Nephron (organoid): ENCODE measurements at regions not wholly inside any gene's neighbourhood (a gene's known extent, or its start where the extent isn't known, plus 50 kb on each side); places are given as distances from the start of the nearest gene placed in this dataset.

ENCODE experiments used
- H3K27ac Mint-ChIP-seq, 3 experiments: 2 replicates each; pipeline ENCODE4 v1.8.0; 2020; ENCODE audit warnings: mixed read lengths in 3 of 3, mild to moderate bottlenecking in 2 of 3, moderate library complexity in 1 of 3
- H3K27me3 Mint-ChIP-seq: 2 replicates; pipeline ENCODE4 v1.8.0; 2021; ENCODE audit warnings: low read depth, mild to moderate bottlenecking, moderate library complexity, mixed read lengths
- H3K36me3 Mint-ChIP-seq: 2 replicates; pipeline ENCODE4 v1.8.0; 2020; ENCODE audit warnings: low read depth, mixed read lengths
- H3K4me1 Mint-ChIP-seq: 2 replicates; pipeline ENCODE4 v1.8.0; 2020; ENCODE audit warnings: mixed read lengths
- H3K4me3 Mint-ChIP-seq, 3 experiments: 2 replicates each; pipeline ENCODE4 v1.8.0; 2020; ENCODE audit warnings: mild to moderate bottlenecking in 3 of 3, mixed read lengths in 3 of 3, moderate library complexity in 2 of 3
- H3K9me3 Mint-ChIP-seq: 2 replicates; pipeline ENCODE4 v1.8.0; 2020; ENCODE audit warnings: mixed read lengths
- CTCF ChIP-seq, 3 experiments: fragments of 200-600 bp; sonication (generic); IDR thresholded peaks; one replicate each; pipeline ENCODE4 v1.5.0; 2021; ENCODE audit warnings: antibody characterized with exemption in 3 of 3; ENCODE audit not compliant: unreplicated experiment in 3 of 3

GRCh38 chr6:165091121-165091785 is 218.2 kb downstream of the C6orf118 start:
- Mint-ChIP-seq H3K27ac (peak overlapping the region in 2 of 3 experiments; percentile 6 to 65), H3K4me1 (peaks cover 15% of the 10 kb centered on the region), H3K9me3 (peaks cover 29% of the 10 kb centered on the region), H3K36me3 (peaks cover 15% of the 10 kb centered on the region), H3K27me3 (peaks cover 4% of the 10 kb centered on the region), H3K4me3 (peak overlapping the region in 1 of 3 experiments; percentile 6)
- TF ChIP-seq CTCF (IDR thresholded peaks at IDR 0.05; ENCODE audit: unreplicated experiment in 3 of 3), result no peak

DNA sequence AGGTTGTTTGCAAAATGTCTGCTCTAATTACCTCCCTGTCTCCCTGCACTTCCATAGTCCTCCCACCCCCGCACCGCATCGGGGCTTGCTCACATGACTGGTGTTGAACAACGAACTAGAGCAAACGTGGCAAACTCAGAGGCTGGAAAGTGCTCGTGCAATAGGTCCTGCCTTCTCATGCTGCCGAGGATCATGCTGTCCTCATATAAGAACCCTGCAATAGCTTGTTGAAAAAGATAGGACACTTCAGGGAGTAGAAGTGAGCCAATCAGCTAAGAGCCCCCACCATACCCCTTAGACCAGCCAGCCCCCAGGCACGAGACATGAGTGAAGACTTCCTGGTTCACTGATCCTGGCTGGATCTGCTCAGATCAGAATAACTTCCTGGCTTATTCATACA is 219.2 kb downstream of the C6orf118 start:
- Mint-ChIP-seq H3K36me3 (peaks cover 11% of the 10 kb centered on the region), H3K4me3 (peak overlapping the region in 2 of 3 experiments; percentile 28 to 63), H3K27me3 (peaks cover 6% of the 10 kb centered on the region), H3K4me1 (peaks cover 15% of the 10 kb centered on the region), H3K9me3 (peaks cover 24% of the 10 kb centered on the region), H3K27ac (peak overlapping the region in 1 of 3 experiments; percentile 64)
- no peak for TF ChIP-seq CTCF (IDR thresholded peaks at IDR 0.05; ENCODE audit: unreplicated experiment in 3 of 3)

GRCh38 chr6:165086814-165087213 is 222.6 kb downstream of the C6orf118 start:
- Mint-ChIP-seq H3K27me3 (peaks cover 9% of the 10 kb centered on the region), H3K4me3 (no peak overlapping the region), H3K4me1 (peaks cover 38% of the 10 kb centered on the region), H3K27ac (no peak overlapping the region), H3K9me3 (peaks cover 9% of the 10 kb centered on the region), H3K36me3 (no peaks in the 10 kb centered on the region)
- no peak for TF ChIP-seq CTCF (IDR thresholded peaks at IDR 0.05; ENCODE audit: unreplicated experiment in 3 of 3)

GRCh38 chr6:165082636-165083035 is 226.8 kb downstream of the C6orf118 start:
- peaks cover 9% of the 10 kb centered on the region for H3K27me3 Mint-ChIP-seq
- peaks cover 6% of the 10 kb centered on the region for H3K9me3 Mint-ChIP-seq
- no peaks in the 10 kb centered on the region for H3K36me3 Mint-ChIP-seq
- H3K4me3 Mint-ChIP-seq, result peak overlapping the region in 2 of 3 experiments; percentile 17 to 24
- H3K27ac Mint-ChIP-seq, result peak overlapping the region; percentile 47 to 89 (median 75)
- H3K4me1 Mint-ChIP-seq, result peaks cover 28% of the 10 kb centered on the region
- TF ChIP-seq CTCF (IDR thresholded peaks at IDR 0.05; ENCODE audit: unreplicated experiment in 3 of 3), result no peak

DNA sequence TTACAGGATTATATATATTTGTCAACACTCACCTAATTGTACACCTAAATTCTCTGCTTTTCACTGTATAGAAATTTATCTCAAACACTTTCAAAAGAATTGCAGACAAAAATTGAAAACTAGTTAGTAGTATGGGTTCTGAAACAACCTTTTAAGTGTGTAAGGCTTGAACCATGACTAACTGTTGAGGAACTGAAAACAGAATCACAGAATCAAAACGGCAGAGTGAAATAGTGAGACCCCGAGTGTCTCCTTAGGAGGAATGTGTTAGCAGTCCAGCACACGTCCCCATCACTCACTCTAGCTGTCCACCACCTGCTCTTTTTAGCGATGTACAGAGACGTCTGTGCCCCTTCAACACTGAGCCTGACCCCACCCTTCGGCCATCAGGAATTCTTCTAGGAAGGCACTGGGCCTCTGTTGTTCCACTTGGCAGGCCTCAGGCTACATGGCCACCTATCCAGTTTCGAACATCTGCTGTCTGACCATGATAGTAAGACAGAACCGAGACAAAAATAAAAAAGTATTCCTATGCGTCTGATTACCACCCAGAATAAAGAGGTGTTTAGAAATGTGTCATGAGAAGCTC is 227.4 kb downstream of the C6orf118 start:
- H3K4me3 Mint-ChIP-seq, result peak overlapping the region in 2 of 3 experiments; percentile 17 to 24
- H3K4me1 Mint-ChIP-seq, result peaks cover 26% of the 10 kb centered on the region
- H3K9me3 Mint-ChIP-seq, result peaks cover 6% of the 10 kb centered on the region
- H3K27ac Mint-ChIP-seq, result peak overlapping the region; percentile 47 to 89 (median 75)
- peaks cover 9% of the 10 kb centered on the region for H3K27me3 Mint-ChIP-seq
- no peak for TF ChIP-seq CTCF (IDR thresholded peaks at IDR 0.05; ENCODE audit: unreplicated experiment in 3 of 3)
- H3K36me3 Mint-ChIP-seq, result no peaks in the 10 kb centered on the region

- Mint-ChIP-seq H3K27me3 (peaks cover 4% of the 10 kb centered on the region), H3K4me3 (no peak overlapping the region), H3K27ac (no peak overlapping the region), H3K4me1 (peaks cover 22% of the 10 kb centered on the region), H3K36me3 (no peaks in the 10 kb centered on the region), H3K9me3 (peaks cover 6% of the 10 kb centered on the region)
- TF ChIP-seq CTCF (IDR thresholded peaks at IDR 0.05; ENCODE audit: unreplicated experiment in 3 of 3), result no peak
Measured at GRCh38 chr6:165077876-165078275, 231.5 kb downstream of the C6orf118 start.
